K562 (cell line): ENCODE measurements at regions not wholly inside any gene's neighbourhood (a gene's known extent, or its start where the extent isn't known, plus 50 kb on each side); places are given as distances from the start of the nearest gene placed in this dataset.

Source experiments
- ATAC-seq: fragments of 200-7000 bp; cut with Tn5 transposase; 3 replicates; pipeline ENCODE4 v1.9.1; 2020; ENCODE audit warnings: moderate library complexity
- BruUV-seq: library from RNA; stranded (reverse); fragments of 400-500 nt; replicated peaks from 2 replicates; lab custom pipeline; 2021; lab: Mats Ljungman, UMichigan
- CTCF ChIA-PET: fragments of 300-600 bp; formaldehyde crosslinking; extraction: SDS; loops from one replicate; lab custom pipeline; 2021; ENCODE audit warnings: low intra/inter-chr PET ratio; lab: Yijun Ruan, JAX
- POLR2A ChIA-PET: fragments of 300-600, 350-650 bp; sonication (Branson Sonifier 250); formaldehyde crosslinking; extraction: SDS; loops from one replicate; lab custom pipeline; 2021; ENCODE audit warnings: antibody characterized with exemption, inconsistent platforms; lab: Yijun Ruan, JAX
- DNase-seq, 4 experiments: peaks; one replicate each; pipeline versions ENCODE4 v3.0.0 to v3.0.0-alpha.2; 2011 to 2018; ENCODE audit warnings: low spot score in 3 of 4, mixed read lengths in 3 of 4; ENCODE audit errors: extremely low read depth in 1 of 4
- FAIRE-seq: peaks from 2 replicates; lab custom pipeline; 2011; peaks lifted over from hg19 to GRCh38; lab: Jason Lieb, UNC
- H2AFZ ChIP-seq: 2 replicates; pipeline ENCODE4 v1.6.0; 2011; ENCODE audit warnings: low read depth, low read length, control low read depth, inconsistent platforms
- H3K27ac ChIP-seq: fragments of 200-600 bp; 3 replicates; pipeline ENCODE4 v1.8.0; 2011; ENCODE audit warnings: low read depth, mild to moderate bottlenecking, control low read depth, inconsistent platforms, low read length, moderate library complexity, mixed read lengths; ENCODE audit errors: extremely low read depth
- H3K27me3 ChIP-seq, 2 experiments: fragments of 300-600 bp in 1 of 2; 2 replicates in 1 of 2; 3 replicates in 1 of 2; pipeline versions ENCODE4 v1.6.0 to v1.8.0; 2011; ENCODE audit warnings: inconsistent platforms in 2 of 2, low read length in 2 of 2, mild to moderate bottlenecking in 1 of 2, mixed read lengths in 1 of 2, moderate library complexity in 1 of 2; ENCODE audit not compliant: control insufficient read depth in 2 of 2, insufficient read depth in 2 of 2
- H3K36me3 ChIP-seq: fragments of 300-600 bp; 3 replicates; pipeline ENCODE4 v1.8.0; 2011; ENCODE audit warnings: mild to moderate bottlenecking, low read length, inconsistent platforms; ENCODE audit not compliant: control insufficient read depth, insufficient read depth
- H3K4me1 ChIP-seq, 2 experiments: fragments of 200-600 bp in 1 of 2; replicated peaks in 1 of 2; 2 replicates in 1 of 2; 3 replicates in 1 of 2; pipeline versions ENCODE4 v1.5.1 to v1.8.0; 2011; ENCODE audit warnings: inconsistent platforms in 2 of 2, low read length in 2 of 2, mild to moderate bottlenecking in 1 of 2, mixed read lengths in 1 of 2, moderate library complexity in 1 of 2; ENCODE audit not compliant: control insufficient read depth in 2 of 2, insufficient read depth in 2 of 2
- H3K4me2 ChIP-seq: 2 replicates; pipeline ENCODE4 v1.6.1; 2011; ENCODE audit warnings: low read length, control low read depth, inconsistent platforms, mixed read lengths; ENCODE audit not compliant: insufficient read depth
- H3K4me3 ChIP-seq: fragments of 200-600 bp; sonication (generic), shearing (Covaris generic); 2 replicates; pipeline ENCODE4 v1.5.1; 2016; ENCODE audit warnings: control low read depth, inconsistent platforms
- H3K79me2 ChIP-seq: fragments of 200-600 bp; 3 replicates; pipeline ENCODE4 v1.8.0; 2011; ENCODE audit warnings: low read length, inconsistent platforms; ENCODE audit not compliant: control insufficient read depth, insufficient read depth
- H3K9ac ChIP-seq, 2 experiments: 2 replicates each; pipeline versions ENCODE4 v1.6.0 to v1.6.1; 2011; ENCODE audit warnings: low read depth in 2 of 2, low read length in 2 of 2, control low read depth in 1 of 2, inconsistent platforms in 1 of 2, mild to moderate bottlenecking in 1 of 2, mixed read lengths in 1 of 2; ENCODE audit not compliant: insufficient read depth in 1 of 2
- H3K9me1 ChIP-seq: one replicate; pipeline ENCODE4 v1.6.0; 2011; ENCODE audit warnings: inconsistent platforms, mild to moderate bottlenecking, low read length, moderate library complexity; ENCODE audit not compliant: control insufficient read depth, insufficient read depth
- H3K9me3 ChIP-seq: replicated peaks from 2 replicates; pipeline ENCODE4 v1.5.1; 2011; ENCODE audit warnings: low read depth, low read length, inconsistent platforms; ENCODE audit not compliant: control insufficient read depth, insufficient read depth
- H4K20me1 ChIP-seq: replicated peaks from 2 replicates; pipeline ENCODE4 v1.6.1; 2011; ENCODE audit warnings: low read length, inconsistent platforms, mixed read lengths; ENCODE audit not compliant: control insufficient read depth, insufficient read depth
- ATF1 ChIP-seq, 2 experiments: fragments of 450-650 bp in 1 of 2; IDR thresholded peaks; 2 replicates each; pipeline ENCODE4 v1.6.1; 2016; ENCODE audit warnings: missing compliant biosample characterization in 1 of 2, missing genetic modification characterization in 1 of 2
- DMBX1 ChIP-seq: fragments of 250-450 bp; sonication (Bioruptor Pico); IDR thresholded peaks from 2 replicates; pipeline ENCODE4 v1.8.0; 2022; ENCODE audit warnings: inconsistent platforms, mild to moderate bottlenecking, moderate library complexity, borderline replicate concordance
- ERF ChIP-seq: fragments of 450-650 bp; formaldehyde crosslinking; IDR thresholded peaks from 2 replicates; pipeline ENCODE4 v1.4.0; 2020; ENCODE audit warnings: mild to moderate bottlenecking, mixed read lengths
- HDAC2 ChIP-seq: fragments of 450-650 bp; IDR thresholded peaks from 2 replicates; pipeline ENCODE4 v1.6.1; 2016; ENCODE audit warnings: mild to moderate bottlenecking
- KDM4B ChIP-seq, 2 experiments: fragments of 450-650 bp in 1 of 2; sonication (generic) in 1 of 2; IDR thresholded peaks; 2 replicates each; pipeline ENCODE4 v1.6.1; 2016 to 2017; ENCODE audit warnings: borderline replicate concordance in 2 of 2, antibody characterized with exemption in 1 of 2, low read depth in 1 of 2, mild to moderate bottlenecking in 1 of 2
- MXD1 ChIP-seq: fragments of 250-450 bp; sonication (Bioruptor Pico); IDR thresholded peaks from 2 replicates; pipeline ENCODE4 v1.8.0; 2021; ENCODE audit warnings: borderline replicate concordance, mild to moderate bottlenecking, moderate library complexity; ENCODE audit not compliant: poor library complexity, severe bottlenecking
- MYBL2 ChIP-seq, 2 experiments: fragments of 450-650 bp in 1 of 2; sonication (generic) in 1 of 2; formaldehyde crosslinking in 1 of 2; IDR thresholded peaks; 2 replicates each; pipeline versions ENCODE4 v1.6.1 to v1.8.1; 2017 to 2022; ENCODE audit warnings: borderline replicate concordance in 1 of 2, inconsistent platforms in 1 of 2, low read depth in 1 of 2, mild to moderate bottlenecking in 1 of 2, missing genetic modification reagents in 1 of 2, moderate library complexity in 1 of 2
- MYNN ChIP-seq, 2 experiments: sonication (generic); formaldehyde crosslinking in 1 of 2; IDR thresholded peaks; 2 replicates each; pipeline versions ENCODE4 v1.5.0 to v1.6.1; 2016 to 2020; ENCODE audit warnings: antibody characterized with exemption in 1 of 2, missing genetic modification reagents in 1 of 2
- POLR2G ChIP-seq: fragments of 200-400 bp; formaldehyde crosslinking; IDR thresholded peaks from 2 replicates; pipeline ENCODE4 v1.6.1; 2017; ENCODE audit warnings: low read depth, mild to moderate bottlenecking, antibody characterized with exemption, low read length, moderate library complexity
- RAD21 ChIP-seq, 2 experiments: fragments of 250-450 bp in 1 of 2; fragments of 450-650 bp in 1 of 2; sonication (Bioruptor Pico) in 1 of 2; formaldehyde crosslinking in 1 of 2; IDR thresholded peaks in 1 of 2; conservative IDR thresholded peaks in 1 of 2; 2 replicates each; pipeline versions ENCODE4 v1.4.0 to v1.8.0; 2020 to 2022; ENCODE audit warnings: mild to moderate bottlenecking in 2 of 2, moderate library complexity in 1 of 2
- SLC30A9 ChIP-seq: fragments of 250-450 bp; sonication (Bioruptor Pico); IDR thresholded peaks from 2 replicates; pipeline ENCODE4 v1.8.0; 2022; ENCODE audit warnings: mild to moderate bottlenecking, moderate library complexity
- SNRNP70 ChIP-seq: fragments of 200-400 bp; formaldehyde crosslinking; optimal IDR thresholded peaks from 2 replicates; pipeline ENCODE3; 2017; ENCODE audit warnings: low read depth, low read length
- TCF15 ChIP-seq: fragments of 250-450 bp; sonication (Bioruptor Pico); IDR thresholded peaks from 2 replicates; pipeline ENCODE4 v1.8.0; 2022; ENCODE audit warnings: moderate library complexity, mild to moderate bottlenecking, inconsistent platforms
- THRAP3 ChIP-seq: fragments of 450-650 bp; IDR thresholded peaks from 2 replicates; pipeline ENCODE4 v1.6.1; 2016; ENCODE audit warnings: mild to moderate bottlenecking, inconsistent platforms, borderline replicate concordance
- ZNF184 ChIP-seq: sonication (generic); formaldehyde crosslinking; IDR thresholded peaks from 2 replicates; pipeline ENCODE4 v1.5.0; 2020; ENCODE audit warnings: missing genetic modification reagents
- ZNF76 ChIP-seq: fragments of 250-450 bp; sonication (Bioruptor Pico); IDR thresholded peaks from 2 replicates; pipeline ENCODE4 v1.4.0; 2020; ENCODE audit warnings: mild to moderate bottlenecking, moderate library complexity, borderline replicate concordance
- WGBS: fragments of 100-300 bp; shearing (Covaris generic); methylation state at CpG from one replicate; pipeline ENCODE4 v1.1.6; 2016; ENCODE audit warnings: low coverage, mixed read lengths; ENCODE audit not compliant: insufficient coverage; ENCODE audit errors: missing lambda C conversion rate; 5-methylcytosine and 5-hydroxymethylcytosine counted together
- in situ Hi-C: fragments of 300-500 bp; cut with MboI; formaldehyde crosslinking; loops from 4 replicates; pipeline ENCODE4 v1.15.0; 2018; ENCODE audit warnings: inconsistent platforms, mixed read lengths
- intact Hi-C: fragments of 100-400 bp; cut with micrococcal nuclease; formaldehyde crosslinking; loops from 2 replicates; pipeline ENCODE4 v1.14.2; 2022

DNA sequence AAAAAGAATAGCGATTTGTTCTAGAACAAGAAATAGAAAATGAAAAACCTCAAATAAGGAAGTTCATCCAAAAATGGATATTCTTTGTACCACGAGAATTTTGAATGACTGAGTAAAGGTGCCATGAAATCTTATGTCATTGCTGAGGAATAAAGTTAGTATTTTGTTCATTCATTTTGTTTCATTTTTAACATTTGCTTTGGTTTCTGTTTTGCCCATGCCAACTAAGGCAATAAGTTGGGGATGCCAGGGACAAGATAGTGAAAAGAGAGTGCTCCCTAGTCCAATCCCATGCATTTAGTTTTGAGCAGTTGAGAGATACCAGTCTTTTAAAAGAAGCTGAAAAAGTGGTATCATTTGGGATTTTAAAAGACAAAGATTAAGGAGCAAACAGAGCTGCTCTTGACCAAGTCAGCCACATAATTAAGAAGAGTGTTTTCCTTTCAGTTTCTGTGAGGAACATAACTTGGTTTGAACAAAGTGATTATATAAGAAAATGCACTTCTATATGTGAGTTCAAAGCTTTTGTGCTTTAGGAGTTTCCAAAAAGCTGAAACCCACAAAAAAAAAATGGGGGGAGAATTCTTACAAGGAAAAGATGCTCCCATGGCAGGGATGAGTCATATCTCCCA, 201.4 kb downstream of the PLOD2 start:
- ChIA-PET CTCF (no interaction called here), POLR2A (no interaction called here)
- Histone ChIP-seq H4K20me1 (no peaks in the 10 kb centered on the region), H3K4me2 (no peak overlapping the region), H3K27ac (no peak overlapping the region), H3K9me3 (no peaks in the 10 kb centered on the region), H3K9ac (no peak overlapping the region), H2AFZ (no peak overlapping the region), H3K36me3 (no peaks in the 10 kb centered on the region), H3K9me1 (no peaks in the 10 kb centered on the region), H3K4me1 (no peaks in the 10 kb centered on the region), H3K4me3 (no peak overlapping the region), H3K27me3 (no peaks in the 10 kb centered on the region), H3K79me2 (no peaks in the 10 kb centered on the region)
- in situ Hi-C loops: no loop called here
- intact Hi-C loops: no loop called here
- no TSS peak for BruUV-seq
- FAIRE-seq (no peak), DNase-seq (no peak), ATAC-seq (no peak)
- WGBS: 0% methylated on average over 2 of the region's 2 CpGs
- TF ChIP-seq MXD1 (CRISPR knock-in tag): no peak
- TF ChIP-seq TCF15 (CRISPR knock-in tag): no peak
- no peak for TF ChIP-seq SLC30A9 (CRISPR knock-in tag)
- no peak for TF ChIP-seq DMBX1 (CRISPR knock-in tag)
- no peak for TF ChIP-seq SNRNP70
- TF ChIP-seq RAD21 (CRISPR knock-in tag; conservative IDR thresholded peaks at IDR 0.05 in 1 of 2, IDR thresholded peaks at IDR 0.05 in 1 of 2): no peak
- TF ChIP-seq ERF (CRISPR knock-in tag): no peak
- no peak for TF ChIP-seq MYBL2 (IDR thresholded peaks at IDR 0.05; ENCODE audit: low read depth)
- no peak for TF ChIP-seq MYBL2 (CRISPR knock-in tag; IDR thresholded peaks at IDR 0.05; ENCODE audit: borderline replicate concordance)
- no peak for TF ChIP-seq ZNF184 (CRISPR knock-in tag)
- TF ChIP-seq MYNN (IDR thresholded peaks at IDR 0.05): no peak
- no peak for TF ChIP-seq MYNN (CRISPR knock-in tag; IDR thresholded peaks at IDR 0.05)
- TF ChIP-seq HDAC2: no peak
- no peak for TF ChIP-seq ZNF76 (CRISPR knock-in tag)
- TF ChIP-seq KDM4B (IDR thresholded peaks at IDR 0.05; ENCODE audit: borderline replicate concordance in 2 of 2, low read depth in 1 of 2): no peak
- no peak for TF ChIP-seq THRAP3
- no peak for TF ChIP-seq POLR2G
- no peak for TF ChIP-seq ATF1 (CRISPR knock-in tag; IDR thresholded peaks at IDR 0.05)
- TF ChIP-seq ATF1 (tag; IDR thresholded peaks at IDR 0.05): no peak
